Keratinocyte (primary cell): ENCODE measurements at regions not wholly inside any gene's neighbourhood (a gene's known extent, or its start where the extent isn't known, plus 50 kb on each side); places are given as distances from the start of the nearest gene placed in this dataset.

Experiments
- CTCF ChIP-seq, 3 experiments: IDR thresholded peaks in 1 of 3; conservative IDR thresholded peaks in 1 of 3; optimal IDR thresholded peaks in 1 of 3; 2 replicates in 2 of 3; 3 replicates in 1 of 3; pipeline versions ENCODE3 to v1.5.1; 2011; ENCODE audit warnings: low read length in 3 of 3, mild to moderate bottlenecking in 3 of 3, moderate library complexity in 2 of 3, control low read depth in 1 of 3, inconsistent platforms in 1 of 3; ENCODE audit not compliant: insufficient read depth in 2 of 3; ENCODE audit errors: extremely low read depth in 1 of 3
- EZH2 ChIP-seq: IDR thresholded peaks from one replicate; pipeline ENCODE4 v1.6.1; 2012; ENCODE audit warnings: inconsistent platforms, mild to moderate bottlenecking, low read length, moderate library complexity

DNA sequence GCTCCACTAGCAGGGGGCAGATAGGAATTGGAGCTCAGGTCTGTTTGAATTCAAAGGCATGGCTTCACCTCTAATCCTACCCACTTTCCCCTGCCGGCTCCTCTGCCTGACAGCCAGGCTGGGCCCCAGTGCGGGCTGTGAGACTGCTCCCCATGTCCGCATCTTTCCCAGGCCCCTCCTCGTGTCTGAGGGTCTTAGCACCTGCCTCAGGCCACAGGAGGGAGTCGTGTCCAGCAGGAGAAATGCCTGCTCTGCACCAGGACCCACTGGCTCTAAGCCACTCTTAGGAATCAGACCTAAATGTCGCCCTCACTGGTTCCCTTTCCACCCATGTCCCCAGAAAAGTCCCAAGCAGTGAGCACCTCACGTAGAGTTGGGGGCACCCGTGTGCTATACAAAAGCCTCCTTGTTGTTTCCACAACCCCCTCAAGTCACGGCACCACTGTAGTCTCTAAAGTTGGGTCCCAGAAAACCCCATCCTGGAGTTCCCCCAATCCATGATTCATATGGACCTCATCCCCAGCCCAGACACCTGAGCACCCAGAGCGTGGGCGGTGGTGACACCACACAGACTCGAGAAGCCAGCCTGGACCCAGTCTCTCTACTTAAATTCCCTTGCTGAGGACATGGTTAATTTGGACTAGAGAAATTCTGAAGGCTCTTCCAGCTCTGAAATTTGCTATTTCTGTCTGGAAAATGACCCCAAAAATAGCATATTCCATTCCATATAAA, 466.4 kb upstream of the ZMIZ1 start:
- TF ChIP-seq CTCF (optimal IDR thresholded peaks at IDR 0.05 in 1 of 3, IDR thresholded peaks at IDR 0.05 in 1 of 3, conservative IDR thresholded peaks at IDR 0.05 in 1 of 3; ENCODE audit: extremely low read depth in 1 of 3, insufficient read depth in 2 of 3, low read length in 3 of 3) (no peak), EZH2 (no peak)
